ENCODE measurements at regions not wholly inside any gene's neighbourhood (a gene's known extent, or its start where the extent isn't known, plus 50 kb on each side); places are given as distances from the start of the nearest gene placed in this dataset.

GRCh38 chr15:92781925-92782453 lies 118.1 kb upstream of the CHD2 start:
- H3K9me3 Mint-ChIP-seq, result no peaks in the 10 kb centered on the region
- Histone ChIP-seq H3K4me2 (no peak overlapping the region), H4K20me1 (replicated peaks; ENCODE audit: insufficient read depth) (no peaks in the 10 kb centered on the region), H3K4me3 (no peak overlapping the region), H3F3A (replicated peaks; ENCODE audit: low read depth) (0 out of 2 replicates have a peak, but pooled peaks cover 2% of the 10 kb centered on the region), H3K79me2 (replicated peaks; ENCODE audit: insufficient read depth) (no peaks in the 10 kb centered on the region), H3K27ac (ENCODE audit: low read depth) (no peak overlapping the region), H3K4me1 (ENCODE audit: insufficient read depth) (no peaks in the 10 kb centered on the region), H3K27me3 (ENCODE audit: insufficient read depth) (no peaks in the 10 kb centered on the region), H3K36me3 (ENCODE audit: insufficient read depth) (no peaks in the 10 kb centered on the region), H3K9me2 (ENCODE audit: insufficient read depth) (no peaks in the 10 kb centered on the region), H2AFZ (no peak overlapping the region)
- no peak overlapping the region for H3K27ac Mint-ChIP-seq
- H3K4me1 Mint-ChIP-seq, result no peaks in the 10 kb centered on the region
- H3K36me3 Mint-ChIP-seq (ENCODE audit: low read depth), result no peaks in the 10 kb centered on the region; the same call in 2 of the 3 replicates
- DNase-seq (ENCODE audit: low spot score) (no peak), ATAC-seq (no peak)
- H3K4me3 Mint-ChIP-seq, result no peak overlapping the region
- peaks cover 3% of the 10 kb centered on the region for H3K27me3 Mint-ChIP-seq (ENCODE audit: insufficient read depth, low read depth, poor library complexity)
- TF ChIP-seq EZH2phosphoT487 (IDR thresholded peaks at IDR 0.05; ENCODE audit: unreplicated experiment) (no peak), EZH2 (IDR thresholded peaks at IDR 0.05; ENCODE audit: low read depth, unreplicated experiment) (no peak), POLR2AphosphoS5 (IDR thresholded peaks at IDR 0.05; ENCODE audit: low read depth) (no peak), ETS1 (IDR thresholded peaks at IDR 0.05) (no peak), ZNF331 (CRISPR knock-in tag; IDR thresholded peaks at IDR 0.05; ENCODE audit: low read depth) (no peak), ZNF462 (CRISPR knock-in tag; IDR thresholded peaks at IDR 0.05) (no peak), CTCF (conservative IDR thresholded peaks at IDR 0.05; ENCODE audit: low read depth in 2 of 2) (no peak), REST (IDR thresholded peaks at IDR 0.05; ENCODE audit: unreplicated experiment) (no peak), STAT1 (IDR thresholded peaks at IDR 0.05; ENCODE audit: unreplicated experiment) (no peak), CREB1 (CRISPR knock-in tag; IDR thresholded peaks at IDR 0.05; ENCODE audit: low read depth) (no peak), NANOG (IDR thresholded peaks at IDR 0.05; ENCODE audit: borderline replicate concordance) (no peak), JUNB (IDR thresholded peaks at IDR 0.05; ENCODE audit: unreplicated experiment) (no peak), ZNF114 (CRISPR knock-in tag; IDR thresholded peaks at IDR 0.05) (no peak)

Data from GM23338 (cell line).